Astrocyte (in vitro differentiated cells and primary cell): ENCODE measurements at regions not wholly inside any gene's neighbourhood (a gene's known extent, or its start where the extent isn't known, plus 50 kb on each side); places are given as distances from the start of the nearest gene placed in this dataset.

Source experiments
- DNase-seq: peaks from one replicate; pipeline ENCODE4 v3.0.0-alpha.2; 2010; ENCODE audit warnings: low read depth
- FAIRE-seq: peaks from 2 replicates; lab custom pipeline; 2011; peaks lifted over from hg19 to GRCh38; lab: Jason Lieb, UNC
- H2AFZ ChIP-seq: 2 replicates; pipeline ENCODE4 v1.6.0; 2012; ENCODE audit warnings: low read depth, low read length, inconsistent platforms
- H3K27ac ChIP-seq: 2 replicates; pipeline ENCODE4 v1.5.1; 2011; ENCODE audit warnings: low read depth, low read length, inconsistent platforms
- H3K27me3 ChIP-seq: 2 replicates; pipeline ENCODE4 v1.6.0; 2011; ENCODE audit warnings: low read length, inconsistent platforms; ENCODE audit not compliant: insufficient read depth
- H3K36me3 ChIP-seq: 2 replicates; pipeline ENCODE4 v1.5.1; 2011; ENCODE audit warnings: low read length, inconsistent platforms; ENCODE audit not compliant: insufficient read depth
- H3K4me1 ChIP-seq: 2 replicates; pipeline ENCODE4 v1.5.1; 2011; ENCODE audit warnings: low read length, inconsistent platforms; ENCODE audit not compliant: insufficient read depth
- H3K4me2 ChIP-seq: 2 replicates; pipeline ENCODE4 v1.6.0; 2012; ENCODE audit warnings: low read length, inconsistent platforms
- H3K4me3 ChIP-seq: 2 replicates; pipeline ENCODE4 v1.5.1; 2011; ENCODE audit warnings: low read depth, mild to moderate bottlenecking, low read length, inconsistent platforms; ENCODE audit not compliant: insufficient read depth
- H3K79me2 ChIP-seq: 2 replicates; pipeline ENCODE4 v1.6.0; 2012; ENCODE audit warnings: mild to moderate bottlenecking, low read length, inconsistent platforms; ENCODE audit not compliant: insufficient read depth
- H3K9ac ChIP-seq: 2 replicates; pipeline ENCODE4 v1.6.0; 2012; ENCODE audit warnings: mild to moderate bottlenecking, low read length, inconsistent platforms
- H3K9me3 ChIP-seq: 2 replicates; pipeline ENCODE4 v1.5.1; 2012; ENCODE audit warnings: low read depth, mild to moderate bottlenecking, low read length, inconsistent platforms; ENCODE audit not compliant: insufficient read depth
- H4K20me1 ChIP-seq: 2 replicates; pipeline ENCODE4 v1.6.0; 2012; ENCODE audit warnings: low read length, inconsistent platforms; ENCODE audit not compliant: insufficient read depth
- H3K27ac Mint-ChIP-seq: one replicate; pipeline ENCODE4 v1.8.0; 2021; ENCODE audit warnings: mild to moderate bottlenecking, mixed read lengths; ENCODE audit not compliant: unreplicated experiment
- H3K27me3 Mint-ChIP-seq: one replicate; pipeline ENCODE4 v1.8.0; 2021; ENCODE audit warnings: low read depth, mixed read lengths; ENCODE audit not compliant: unreplicated experiment
- H3K36me3 Mint-ChIP-seq: one replicate; pipeline ENCODE4 v1.8.0; 2021; ENCODE audit warnings: low read depth, mixed read lengths; ENCODE audit not compliant: unreplicated experiment
- H3K4me1 Mint-ChIP-seq: one replicate; pipeline ENCODE4 v1.8.0; 2021; ENCODE audit warnings: low read depth, mixed read lengths; ENCODE audit not compliant: unreplicated experiment
- H3K4me3 Mint-ChIP-seq: one replicate; pipeline ENCODE4 v1.8.0; 2021; ENCODE audit warnings: mild to moderate bottlenecking, moderate library complexity, mixed read lengths; ENCODE audit not compliant: unreplicated experiment
- H3K9me3 Mint-ChIP-seq: one replicate; pipeline ENCODE4 v1.8.0; 2021; ENCODE audit warnings: mild to moderate bottlenecking, mixed read lengths; ENCODE audit not compliant: unreplicated experiment
- CTCF ChIP-seq: IDR thresholded peaks from 2 replicates; pipeline ENCODE4 v1.5.1; 2011; ENCODE audit warnings: low read depth, mild to moderate bottlenecking, inconsistent platforms, low read length, moderate library complexity; ENCODE audit not compliant: insufficient read depth
- EZH2 ChIP-seq: IDR thresholded peaks from 2 replicates; pipeline ENCODE4 v1.6.1; 2012; ENCODE audit warnings: mild to moderate bottlenecking, low read length, inconsistent platforms; ENCODE audit not compliant: insufficient read depth

GRCh38 chr9:129486756-129487657 is 133.9 kb downstream of the C9orf50 start:
- peaks cover 36% of the 10 kb centered on the region for H3K4me1 Mint-ChIP-seq
- no peaks in the 10 kb centered on the region for H3K27me3 Mint-ChIP-seq
- DNase-seq (peak; percentile 46), FAIRE-seq (no peak)
- Histone ChIP-seq H3K4me3 (no peak overlapping the region), H4K20me1 (no peaks in the 10 kb centered on the region), H2AFZ (no peak overlapping the region), H3K9me3 (no peaks in the 10 kb centered on the region), H3K4me1 (peaks cover 73% of the 10 kb centered on the region), H3K9ac (peak overlapping the region; percentile 90), H3K79me2 (peaks cover 23% of the 10 kb centered on the region), H3K36me3 (no peaks in the 10 kb centered on the region), H3K27ac (peak overlapping the region; percentile 100), H3K27me3 (no peaks in the 10 kb centered on the region), H3K4me2 (no peak overlapping the region)
- TF ChIP-seq EZH2 (no peak), CTCF (no peak)
- no peaks in the 10 kb centered on the region for H3K9me3 Mint-ChIP-seq
- H3K27ac Mint-ChIP-seq, result peak overlapping the region; percentile 100
- H3K4me3 Mint-ChIP-seq, result peak overlapping the region; percentile 73
- H3K36me3 Mint-ChIP-seq, result no peaks in the 10 kb centered on the region

DNA sequence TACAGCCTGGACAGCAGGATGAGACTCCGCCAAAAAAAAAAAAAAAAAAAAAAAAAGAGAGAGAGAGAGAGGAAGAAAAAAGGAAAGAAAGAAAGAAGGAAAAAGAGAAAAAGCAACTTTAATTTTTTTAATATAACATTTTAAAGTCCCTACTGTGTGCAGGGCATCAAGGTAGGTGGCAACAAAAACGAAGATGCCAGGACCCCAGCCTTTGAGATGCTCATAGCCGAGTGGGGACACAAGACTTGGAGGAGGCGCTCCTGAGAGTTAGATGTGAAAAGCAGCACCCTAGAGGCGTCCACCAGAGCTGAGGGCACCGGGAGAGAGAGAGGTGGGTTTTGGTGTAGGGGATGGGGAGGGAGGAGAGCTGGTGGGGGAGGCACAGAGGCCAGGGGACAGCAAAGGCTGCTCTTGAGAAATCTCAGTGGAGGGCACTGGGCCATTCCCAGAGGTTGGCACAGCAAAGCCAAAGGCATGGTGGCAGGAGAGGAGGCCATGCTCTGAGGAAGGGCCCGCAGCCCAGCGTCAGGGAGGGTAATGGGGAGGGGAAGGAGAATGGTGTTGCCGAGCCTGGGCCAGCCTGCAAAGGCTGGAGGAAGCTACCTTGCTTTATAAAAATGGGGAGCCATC is 135.6 kb downstream of the C9orf50 start:
- no peak overlapping the region for H3K4me3 Mint-ChIP-seq
- no peaks in the 10 kb centered on the region for H3K27me3 ChIP-seq
- no peak overlapping the region for H3K4me3 ChIP-seq
- H4K20me1 ChIP-seq, result no peaks in the 10 kb centered on the region
- H3K9ac ChIP-seq, result peak overlapping the region; percentile 90
- peak overlapping the region; percentile 100 for H3K27ac ChIP-seq
- no peak for FAIRE-seq
- no peaks in the 10 kb centered on the region for H3K27me3 Mint-ChIP-seq
- H3K4me1 ChIP-seq, result peaks cover 73% of the 10 kb centered on the region
- H2AFZ ChIP-seq, result no peak overlapping the region
- H3K9me3 Mint-ChIP-seq, result no peaks in the 10 kb centered on the region
- H3K4me1 Mint-ChIP-seq, result peaks cover 37% of the 10 kb centered on the region
- no peak for DNase-seq
- peak overlapping the region; percentile 91 for H3K27ac Mint-ChIP-seq
- no peaks in the 10 kb centered on the region for H3K36me3 ChIP-seq
- no peaks in the 10 kb centered on the region for H3K9me3 ChIP-seq
- H3K36me3 Mint-ChIP-seq, result no peaks in the 10 kb centered on the region
- H3K4me2 ChIP-seq, result no peak overlapping the region
- H3K79me2 ChIP-seq, result peaks cover 9% of the 10 kb centered on the region
- TF ChIP-seq EZH2 (no peak), CTCF (no peak)
